ENCODE measurements at regions not wholly inside any gene's neighbourhood (a gene's known extent, or its start where the extent isn't known, plus 50 kb on each side); places are given as distances from the start of the nearest gene placed in this dataset.

DNA sequence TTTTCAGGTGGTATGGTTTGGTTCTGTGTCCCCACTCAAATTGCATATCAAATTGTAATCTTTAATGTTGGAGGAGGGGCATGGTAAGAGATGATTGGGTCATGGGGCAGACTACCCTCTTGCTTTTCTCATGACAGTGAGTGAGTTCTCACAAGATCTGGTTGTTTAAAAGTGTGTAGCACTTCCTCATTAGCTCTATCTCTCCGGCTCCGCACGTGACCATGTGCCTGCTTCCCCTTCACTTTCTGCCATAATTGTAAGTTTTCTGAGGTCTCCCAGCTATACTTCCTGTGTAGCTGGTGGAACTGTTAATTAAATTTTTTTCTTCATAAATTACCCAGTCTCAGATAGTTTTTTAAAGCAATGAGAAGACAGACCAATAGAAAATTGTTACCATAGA is 843.2 kb downstream of the AMY1C start:
- TF ChIP-seq ESRRA (IDR thresholded peaks at IDR 0.05; ENCODE audit: low read length) (no peak), SPI1 (IDR thresholded peaks at IDR 0.05; ENCODE audit: borderline replicate concordance, insufficient read depth, low read depth, low read length) (peak; percentile 73; the same call in 1 of the 2 replicates), FOXK2 (IDR thresholded peaks at IDR 0.05) (no peak), BHLHE40 (IDR thresholded peaks at IDR 0.05; ENCODE audit: borderline replicate concordance in 1 of 2, low read depth in 2 of 2, low read length in 1 of 2) (peak; percentile 56 to 86), RAD51 (IDR thresholded peaks at IDR 0.05) (peak; percentile 78; the same call in 1 of the 2 replicates), ZNF274 (IDR thresholded peaks at IDR 0.05; ENCODE audit: insufficient read depth, insufficient read length) (no peak)
- TF ChIP-seq, protein P1, sequence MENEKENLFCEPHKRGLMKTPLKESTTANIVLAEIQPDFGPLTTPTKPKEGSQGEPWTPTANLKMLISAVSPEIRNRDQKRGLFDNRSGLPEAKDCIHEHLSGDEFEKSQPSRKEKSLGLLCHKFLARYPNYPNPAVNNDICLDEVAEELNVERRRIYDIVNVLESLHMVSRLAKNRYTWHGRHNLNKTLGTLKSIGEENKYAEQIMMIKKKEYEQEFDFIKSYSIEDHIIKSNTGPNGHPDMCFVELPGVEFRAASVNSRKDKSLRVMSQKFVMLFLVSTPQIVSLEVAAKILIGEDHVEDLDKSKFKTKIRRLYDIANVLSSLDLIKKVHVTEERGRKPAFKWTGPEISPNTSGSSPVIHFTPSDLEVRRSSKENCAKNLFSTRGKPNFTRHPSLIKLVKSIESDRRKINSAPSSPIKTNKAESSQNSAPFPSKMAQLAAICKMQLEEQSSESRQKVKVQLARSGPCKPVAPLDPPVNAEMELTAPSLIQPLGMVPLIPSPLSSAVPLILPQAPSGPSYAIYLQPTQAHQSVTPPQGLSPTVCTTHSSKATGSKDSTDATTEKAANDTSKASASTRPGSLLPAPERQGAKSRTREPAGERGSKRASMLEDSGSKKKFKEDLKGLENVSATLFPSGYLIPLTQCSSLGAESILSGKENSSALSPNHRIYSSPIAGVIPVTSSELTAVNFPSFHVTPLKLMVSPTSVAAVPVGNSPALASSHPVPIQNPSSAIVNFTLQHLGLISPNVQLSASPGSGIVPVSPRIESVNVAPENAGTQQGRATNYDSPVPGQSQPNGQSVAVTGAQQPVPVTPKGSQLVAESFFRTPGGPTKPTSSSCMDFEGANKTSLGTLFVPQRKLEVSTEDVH (IDR thresholded peaks at IDR 0.05; ENCODE audit: low read depth, partially characterized antibody): no peak
- TF ChIP-seq, protein P2, sequence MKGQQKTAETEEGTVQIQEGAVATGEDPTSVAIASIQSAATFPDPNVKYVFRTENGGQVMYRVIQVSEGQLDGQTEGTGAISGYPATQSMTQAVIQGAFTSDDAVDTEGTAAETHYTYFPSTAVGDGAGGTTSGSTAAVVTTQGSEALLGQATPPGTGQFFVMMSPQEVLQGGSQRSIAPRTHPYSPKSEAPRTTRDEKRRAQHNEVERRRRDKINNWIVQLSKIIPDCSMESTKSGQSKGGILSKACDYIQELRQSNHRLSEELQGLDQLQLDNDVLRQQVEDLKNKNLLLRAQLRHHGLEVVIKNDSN (IDR thresholded peaks at IDR 0.05; ENCODE audit: borderline replicate concordance, extremely low read length, insufficient read depth, low read depth, low read length): peak; percentile 4
- intact Hi-C loops (cut with micrococcal nuclease; ENCODE audit: unreplicated experiment): no loop called here
- no TSS peak for BruUV-seq (replicated peaks)
- ChIA-PET POLR2A (no interaction called here), SMC1A (ENCODE audit: uncharacterized antibody, unreplicated experiment) (no interaction called here), CTCF (no interaction called here), RAD21 (ENCODE audit: unreplicated experiment) (no interaction called here)
- WGBS (ENCODE audit: insufficient coverage, insufficient replicate concordance, low lambda C conversion rate, missing lambda C conversion rate): 0% methylated on average over 3 of the region's 3 CpGs
- H3K9me3 ChIP-seq (replicated peaks; ENCODE audit: control insufficient read depth, insufficient read depth, low read length): no peaks in the 10 kb centered on the region
- no peak overlapping the region for H3K4me3 ChIP-seq
- H3K36me3 ChIP-seq (ENCODE audit: control insufficient read depth in 2 of 2, insufficient read depth in 2 of 2, low read length in 1 of 2): no peaks in the 10 kb centered on the region
- ATAC-seq (peak; percentile 38; the same call in 2 of the 3 replicates), DNase-seq (ENCODE audit: low read depth, low spot score) (no peak), FAIRE-seq (no peak)
- in situ Hi-C loops (cut with MboI): no loop called here
- H3K27me3 ChIP-seq (replicated peaks in 1 of 2; ENCODE audit: control insufficient read depth in 2 of 2, insufficient read depth in 2 of 2, low read length in 1 of 2): no peaks in the 10 kb centered on the region
- 0 out of 2 replicates have a peak, but pooled peaks cover 3% of the 10 kb centered on the region for H3K4me1 ChIP-seq (ENCODE audit: control insufficient read depth, insufficient read depth, low read length)
- H3K4me2 ChIP-seq (ENCODE audit: control insufficient read depth, insufficient read depth): no peak overlapping the region
- H3K27ac ChIP-seq (ENCODE audit: control insufficient read depth, insufficient read depth): no peak overlapping the region
- H3K79me2 ChIP-seq (ENCODE audit: control insufficient read depth, insufficient read depth, low read length): no peaks in the 10 kb centered on the region
- H4K20me1 ChIP-seq (ENCODE audit: control insufficient read depth, insufficient read depth): no peaks in the 10 kb centered on the region
- no peak overlapping the region for H3K9ac ChIP-seq (ENCODE audit: control insufficient read depth, insufficient read depth, low read length)
- peak overlapping the region; percentile 62 for H2AFZ ChIP-seq (ENCODE audit: control insufficient read depth, low read depth, low read length)

Measured in GM12878 (cell line).